ENCODE measurements at regions not wholly inside any gene's neighbourhood (a gene's known extent, or its start where the extent isn't known, plus 50 kb on each side); places are given as distances from the start of the nearest gene placed in this dataset.

DNA sequence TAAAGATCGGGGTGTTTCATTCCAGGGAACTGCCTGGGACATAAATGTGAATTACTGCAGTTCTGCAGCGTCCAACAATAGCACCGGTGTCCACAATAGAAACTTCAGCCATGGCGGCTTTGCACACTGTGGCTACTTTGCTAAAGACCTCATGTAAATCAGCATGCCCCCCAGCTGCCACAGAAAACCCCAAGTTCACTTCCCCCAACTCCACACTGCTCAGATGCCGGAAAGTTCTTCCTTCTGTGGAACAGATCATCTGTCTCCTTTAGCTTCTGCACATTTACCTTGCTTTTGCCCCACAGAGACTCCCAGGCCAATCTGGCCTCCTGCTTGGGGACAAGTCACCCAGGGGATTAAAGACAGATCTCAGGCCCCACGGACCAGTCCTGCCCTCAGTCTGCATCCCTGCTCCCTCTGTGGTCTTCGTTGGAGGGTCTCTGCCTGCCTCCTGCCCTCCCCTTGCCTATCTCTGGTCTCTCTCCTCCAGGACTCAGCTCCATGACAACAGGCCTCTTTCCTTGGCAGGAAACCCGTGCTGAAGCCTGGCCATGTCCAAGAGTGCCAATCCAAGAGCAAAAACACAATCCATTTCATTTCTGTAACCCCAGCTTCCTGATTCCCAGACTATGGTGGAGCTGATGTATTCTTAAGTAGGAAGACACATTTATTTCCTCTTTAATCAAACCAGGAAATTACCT, 403.2 kb downstream of the RPS24 start:
- no peak for DNase-seq (ENCODE audit: low read depth, low spot score)
- H3K9me3 ChIP-seq (ENCODE audit: control insufficient read depth, insufficient read depth, low read length), result no peaks in the 10 kb centered on the region
- peaks cover 7% of the 10 kb centered on the region for H3K27me3 ChIP-seq (ENCODE audit: control insufficient read depth, insufficient read depth, low read length)
- ChIA-PET CTCF (no interaction called here), POLR2A (no interaction called here)
- no peak overlapping the region for H3K27ac ChIP-seq (ENCODE audit: low read depth, low read length)
- TF ChIP-seq, protein P1, sequence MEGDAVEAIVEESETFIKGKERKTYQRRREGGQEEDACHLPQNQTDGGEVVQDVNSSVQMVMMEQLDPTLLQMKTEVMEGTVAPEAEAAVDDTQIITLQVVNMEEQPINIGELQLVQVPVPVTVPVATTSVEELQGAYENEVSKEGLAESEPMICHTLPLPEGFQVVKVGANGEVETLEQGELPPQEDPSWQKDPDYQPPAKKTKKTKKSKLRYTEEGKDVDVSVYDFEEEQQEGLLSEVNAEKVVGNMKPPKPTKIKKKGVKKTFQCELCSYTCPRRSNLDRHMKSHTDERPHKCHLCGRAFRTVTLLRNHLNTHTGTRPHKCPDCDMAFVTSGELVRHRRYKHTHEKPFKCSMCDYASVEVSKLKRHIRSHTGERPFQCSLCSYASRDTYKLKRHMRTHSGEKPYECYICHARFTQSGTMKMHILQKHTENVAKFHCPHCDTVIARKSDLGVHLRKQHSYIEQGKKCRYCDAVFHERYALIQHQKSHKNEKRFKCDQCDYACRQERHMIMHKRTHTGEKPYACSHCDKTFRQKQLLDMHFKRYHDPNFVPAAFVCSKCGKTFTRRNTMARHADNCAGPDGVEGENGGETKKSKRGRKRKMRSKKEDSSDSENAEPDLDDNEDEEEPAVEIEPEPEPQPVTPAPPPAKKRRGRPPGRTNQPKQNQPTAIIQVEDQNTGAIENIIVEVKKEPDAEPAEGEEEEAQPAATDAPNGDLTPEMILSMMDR (IDR thresholded peaks at IDR 0.05; ENCODE audit: low read depth, low read length), result no peak
- H3K4me3 ChIP-seq (ENCODE audit: low read depth, low read length), result no peak overlapping the region

DNA sequence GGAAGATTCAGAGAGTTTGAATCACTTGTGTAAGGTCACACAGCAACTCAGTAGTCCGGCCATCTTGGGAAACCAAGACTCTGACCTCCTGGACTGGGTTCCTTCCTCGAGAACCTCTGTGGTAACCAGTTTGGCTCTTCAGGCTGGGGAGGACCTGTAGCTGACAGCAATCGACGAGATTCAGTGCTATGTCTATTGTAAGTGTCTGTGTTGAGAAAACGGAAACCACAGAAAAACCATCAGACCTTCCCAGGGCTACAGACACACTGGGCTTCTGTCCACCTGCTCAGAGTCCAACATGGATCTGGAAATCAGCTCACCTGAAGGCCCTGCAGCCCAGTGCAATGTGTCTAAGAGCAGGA, 403.7 kb downstream of the RPS24 start:
- Histone ChIP-seq H3K4me3 (ENCODE audit: low read depth, low read length) (no peak overlapping the region), H3K27me3 (ENCODE audit: control insufficient read depth, insufficient read depth, low read length) (peaks cover 7% of the 10 kb centered on the region), H3K9me3 (ENCODE audit: control insufficient read depth, insufficient read depth, low read length) (no peaks in the 10 kb centered on the region), H3K27ac (ENCODE audit: low read depth, low read length) (no peak overlapping the region)
- TF ChIP-seq, protein P1 (IDR thresholded peaks at IDR 0.05; ENCODE audit: low read depth, low read length), result no peak
- ChIA-PET CTCF (no interaction called here), POLR2A (no interaction called here)
- DNase-seq (ENCODE audit: low read depth, low spot score), result no peak

DNA sequence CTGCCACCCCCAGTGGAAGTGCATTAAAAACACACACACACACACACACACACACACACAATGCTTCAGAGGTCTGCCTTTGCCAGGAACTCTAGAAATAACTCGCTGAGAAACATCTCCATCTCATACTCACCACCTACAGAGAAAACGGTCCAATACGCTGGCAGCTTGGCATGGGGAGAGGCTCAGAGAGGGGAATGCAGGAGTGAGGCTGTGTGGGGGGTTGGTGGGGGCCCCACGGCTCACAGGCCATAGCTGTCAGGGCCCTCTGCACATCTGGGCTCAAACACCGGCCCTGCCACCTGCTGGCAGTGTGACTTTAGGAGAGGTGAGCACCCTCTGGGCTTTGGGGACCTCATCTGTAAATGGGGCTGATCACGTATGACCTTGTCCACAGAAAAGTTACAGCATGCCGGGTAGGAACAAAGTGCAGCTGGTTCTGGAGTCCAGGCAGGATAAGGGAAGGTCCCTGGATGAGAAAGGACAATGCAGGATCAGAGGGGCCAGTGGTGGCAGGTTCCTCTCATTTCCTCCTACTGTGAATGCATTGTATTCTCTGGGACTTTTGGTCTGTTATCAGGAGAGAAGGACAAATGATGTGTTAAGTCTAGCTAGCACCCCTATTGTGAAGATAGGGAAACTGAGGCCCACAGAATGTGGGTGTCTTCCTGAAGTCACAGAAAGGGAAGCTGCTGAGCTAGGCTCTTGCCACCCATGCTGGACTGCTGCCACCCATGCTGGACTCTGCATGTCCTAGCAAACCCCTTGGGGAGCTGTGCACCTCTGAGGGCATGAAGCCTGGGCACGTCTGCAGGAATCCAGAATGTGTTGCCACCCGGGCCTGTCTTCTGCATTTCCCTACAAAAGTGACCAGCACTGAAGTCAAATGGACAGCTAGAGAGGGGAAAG, 404.6 kb downstream of the RPS24 start:
- H3K27me3 ChIP-seq (ENCODE audit: control insufficient read depth, insufficient read depth, low read length), result peaks cover 7% of the 10 kb centered on the region
- no peak overlapping the region for H3K27ac ChIP-seq (ENCODE audit: low read depth, low read length)
- TF ChIP-seq, protein P1 (IDR thresholded peaks at IDR 0.05; ENCODE audit: low read depth, low read length), result no peak
- ChIA-PET POLR2A (no interaction called here), CTCF (no interaction called here)
- H3K9me3 ChIP-seq (ENCODE audit: control insufficient read depth, insufficient read depth, low read length), result no peaks in the 10 kb centered on the region
- no peak for DNase-seq (ENCODE audit: low read depth, low spot score)
- no peak overlapping the region for H3K4me3 ChIP-seq (ENCODE audit: low read depth, low read length)

DNA sequence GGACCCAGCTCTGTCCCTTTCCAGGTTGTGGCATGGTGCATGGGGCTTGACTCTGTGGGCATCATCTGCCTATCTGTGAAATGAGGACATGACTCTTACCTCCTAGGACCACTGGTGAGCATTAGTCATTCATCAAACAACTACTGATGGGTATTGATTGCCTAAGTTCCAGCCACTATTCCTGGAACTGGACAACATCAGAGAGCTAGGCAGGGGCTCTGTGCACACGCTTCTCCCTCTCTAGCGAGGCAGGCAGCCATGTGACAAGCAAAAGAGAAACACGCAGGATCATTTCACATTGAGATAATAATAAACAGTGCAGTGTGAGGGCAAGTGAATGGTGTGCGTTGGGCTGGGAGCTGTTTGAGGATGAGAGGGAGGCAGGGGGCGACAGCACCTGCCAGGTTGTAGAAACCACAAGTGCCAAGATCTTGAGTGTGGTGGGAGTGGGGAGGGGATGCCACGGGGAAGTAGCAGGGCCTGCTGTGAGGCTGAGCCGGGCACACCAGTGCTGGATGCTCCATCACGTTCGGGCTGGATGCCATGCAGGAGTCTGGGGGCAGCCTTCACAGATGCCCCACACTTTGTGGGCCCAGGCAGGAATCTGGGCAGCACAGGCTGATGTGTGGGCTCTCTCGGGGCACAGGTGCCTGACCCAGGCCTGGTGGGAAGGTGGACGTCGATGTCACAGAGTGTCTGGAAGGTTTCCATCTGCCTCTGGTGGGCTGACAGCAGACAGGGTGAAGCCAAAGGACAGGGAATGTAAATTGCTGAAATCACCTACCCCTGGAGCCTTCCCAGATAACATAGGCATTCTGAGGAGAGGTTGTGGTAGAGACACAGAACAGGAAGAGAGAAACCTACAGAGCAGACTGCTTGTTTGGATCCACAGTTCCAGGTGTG, 405.5 kb downstream of the RPS24 start:
- Histone ChIP-seq H3K9me3 (ENCODE audit: control insufficient read depth, insufficient read depth, low read length) (no peaks in the 10 kb centered on the region), H3K27ac (ENCODE audit: low read depth, low read length) (no peak overlapping the region), H3K4me3 (ENCODE audit: low read depth, low read length) (no peak overlapping the region), H3K27me3 (ENCODE audit: control insufficient read depth, insufficient read depth, low read length) (peaks cover 7% of the 10 kb centered on the region)
- TF ChIP-seq, protein P1 (IDR thresholded peaks at IDR 0.05; ENCODE audit: low read depth, low read length), result no peak
- ChIA-PET CTCF (no interaction called here), POLR2A (no interaction called here)
- DNase-seq (ENCODE audit: low read depth, low spot score), result no peak
